ENCODE measurements at regions not wholly inside any gene's neighbourhood (a gene's known extent, or its start where the extent isn't known, plus 50 kb on each side); places are given as distances from the start of the nearest gene placed in this dataset.
"Not testable (repeated sequence)": the region's sequence is repeated elsewhere in the genome, so short reads cannot be mapped to it uniquely, and the experiment has no call there.

- DNase-seq (ENCODE audit: low spot score) = not testable (repeated sequence)
These were observed 303.2 kb upstream of the DIPK2B start for GRCh38 chrX:45503787-45504362.

GRCh38 chrX:45502396-45502795 lies 301.7 kb upstream of the DIPK2B start:
- no peak for DNase-seq (ENCODE audit: low spot score)

GRCh38 chrX:45497290-45497689 lies 296.6 kb upstream of the DIPK2B start:
- no peak for DNase-seq (ENCODE audit: low spot score)

GRCh38 chrX:45485719-45486118 lies 285.0 kb upstream of the DIPK2B start:
- DNase-seq (ENCODE audit: low spot score) = peak; percentile 36

- DNase-seq (ENCODE audit: low spot score) = peak; percentile 89
These were observed 279.3 kb upstream of the DIPK2B start for GRCh38 chrX:45479835-45480422.

- peak; percentile 84 for DNase-seq (ENCODE audit: low spot score)
These were observed 278.6 kb upstream of the DIPK2B start for GRCh38 chrX:45479196-45479834.

- peak; percentile 34 for DNase-seq (ENCODE audit: low spot score)
These were observed 272.3 kb upstream of the DIPK2B start for GRCh38 chrX:45472968-45473367.

- not testable (repeated sequence) for DNase-seq (ENCODE audit: low spot score)
These were observed 266.9 kb upstream of the DIPK2B start for GRCh38 chrX:45467537-45467936.

- DNase-seq (ENCODE audit: low spot score) = not testable (repeated sequence)
These were observed 255.1 kb upstream of the DIPK2B start for GRCh38 chrX:45455732-45456131.

- no peak for DNase-seq (ENCODE audit: low spot score)
These were observed 253.6 kb upstream of the DIPK2B start for GRCh38 chrX:45454290-45454689.

- DNase-seq (ENCODE audit: low spot score) = peak; percentile 26
These were observed 249.3 kb upstream of the DIPK2B start for GRCh38 chrX:45449982-45450381.

- no peak for DNase-seq (ENCODE audit: low spot score)
These were observed 247.3 kb upstream of the DIPK2B start for GRCh38 chrX:45447995-45448394.

- DNase-seq (ENCODE audit: low spot score) = peak; percentile 5
These were observed 246.7 kb upstream of the DIPK2B start for GRCh38 chrX:45447331-45447730.

- DNase-seq (ENCODE audit: low spot score) = peak; percentile 93
These were observed 245.2 kb upstream of the DIPK2B start for GRCh38 chrX:45445745-45446412.

- no peak for DNase-seq (ENCODE audit: low spot score)
These were observed 236.5 kb upstream of the DIPK2B start for GRCh38 chrX:45437186-45437585.

- no peak for DNase-seq (ENCODE audit: low spot score)
These were observed 234.8 kb upstream of the DIPK2B start for GRCh38 chrX:45435481-45435880.

- DNase-seq (ENCODE audit: low spot score) = no peak
These were observed 233.6 kb upstream of the DIPK2B start for GRCh38 chrX:45434231-45434630.

- DNase-seq (ENCODE audit: low spot score) = no peak
These were observed 228.2 kb upstream of the DIPK2B start for GRCh38 chrX:45428831-45429230.

GRCh38 chrX:45424326-45424725 lies 223.7 kb upstream of the DIPK2B start:
- DNase-seq (ENCODE audit: low spot score) = no peak

GRCh38 chrX:45422216-45422925 lies 221.7 kb upstream of the DIPK2B start:
- peak; percentile 8 for DNase-seq (ENCODE audit: low spot score)

- DNase-seq (ENCODE audit: low spot score) = no peak
These were observed 221.1 kb upstream of the DIPK2B start for GRCh38 chrX:45421806-45422205.

GRCh38 chrX:45404206-45404605 lies 203.5 kb upstream of the DIPK2B start:
- no peak for DNase-seq (ENCODE audit: low spot score)

Measured in A172 (cell line).